ENCODE measurements at regions not wholly inside any gene's neighbourhood (a gene's known extent, or its start where the extent isn't known, plus 50 kb on each side); places are given as distances from the start of the nearest gene placed in this dataset.

DNA sequence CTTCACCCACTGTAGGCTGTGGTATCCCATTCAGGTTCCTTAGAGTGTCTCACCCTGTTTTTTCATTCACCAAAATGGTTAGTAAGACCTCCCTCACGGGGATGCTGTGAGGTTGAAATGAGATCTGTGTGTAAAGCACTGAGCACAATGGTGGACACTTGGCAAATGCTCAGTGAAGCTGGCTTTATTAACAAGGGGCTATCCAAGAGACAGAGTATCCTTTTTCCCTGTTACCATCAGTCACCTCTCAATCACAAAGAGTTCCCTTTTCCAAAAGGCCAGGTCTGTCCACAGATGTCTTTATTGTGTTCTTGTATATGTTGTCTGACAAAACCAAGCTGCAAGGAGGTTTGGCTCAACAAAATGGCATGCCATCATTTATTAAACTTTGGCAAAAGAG lies 138.9 kb upstream of the RARB start:
- H3K9me3 ChIP-seq: no peaks in the 10 kb centered on the region
- no peak overlapping the region for H3K4me3 ChIP-seq
- DNase-seq (ENCODE audit: low spot score): no peak
- H3K27me3 ChIP-seq: no peaks in the 10 kb centered on the region
- no peaks in the 10 kb centered on the region for H3K36me3 ChIP-seq
- no peak overlapping the region for H3K27ac ChIP-seq
- TF ChIP-seq, protein P1, sequence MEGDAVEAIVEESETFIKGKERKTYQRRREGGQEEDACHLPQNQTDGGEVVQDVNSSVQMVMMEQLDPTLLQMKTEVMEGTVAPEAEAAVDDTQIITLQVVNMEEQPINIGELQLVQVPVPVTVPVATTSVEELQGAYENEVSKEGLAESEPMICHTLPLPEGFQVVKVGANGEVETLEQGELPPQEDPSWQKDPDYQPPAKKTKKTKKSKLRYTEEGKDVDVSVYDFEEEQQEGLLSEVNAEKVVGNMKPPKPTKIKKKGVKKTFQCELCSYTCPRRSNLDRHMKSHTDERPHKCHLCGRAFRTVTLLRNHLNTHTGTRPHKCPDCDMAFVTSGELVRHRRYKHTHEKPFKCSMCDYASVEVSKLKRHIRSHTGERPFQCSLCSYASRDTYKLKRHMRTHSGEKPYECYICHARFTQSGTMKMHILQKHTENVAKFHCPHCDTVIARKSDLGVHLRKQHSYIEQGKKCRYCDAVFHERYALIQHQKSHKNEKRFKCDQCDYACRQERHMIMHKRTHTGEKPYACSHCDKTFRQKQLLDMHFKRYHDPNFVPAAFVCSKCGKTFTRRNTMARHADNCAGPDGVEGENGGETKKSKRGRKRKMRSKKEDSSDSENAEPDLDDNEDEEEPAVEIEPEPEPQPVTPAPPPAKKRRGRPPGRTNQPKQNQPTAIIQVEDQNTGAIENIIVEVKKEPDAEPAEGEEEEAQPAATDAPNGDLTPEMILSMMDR (IDR thresholded peaks at IDR 0.05): no peak
- no peaks in the 10 kb centered on the region for H3K4me1 ChIP-seq

GRCh38 chr3:25289663-25290062 lies 138.4 kb upstream of the RARB start:
- TF ChIP-seq, protein P1 (IDR thresholded peaks at IDR 0.05): no peak
- DNase-seq (ENCODE audit: low spot score): no peak
- Histone ChIP-seq H3K27ac (no peak overlapping the region), H3K4me1 (no peaks in the 10 kb centered on the region), H3K9me3 (no peaks in the 10 kb centered on the region), H3K27me3 (no peaks in the 10 kb centered on the region), H3K36me3 (no peaks in the 10 kb centered on the region), H3K4me3 (no peak overlapping the region)

DNA sequence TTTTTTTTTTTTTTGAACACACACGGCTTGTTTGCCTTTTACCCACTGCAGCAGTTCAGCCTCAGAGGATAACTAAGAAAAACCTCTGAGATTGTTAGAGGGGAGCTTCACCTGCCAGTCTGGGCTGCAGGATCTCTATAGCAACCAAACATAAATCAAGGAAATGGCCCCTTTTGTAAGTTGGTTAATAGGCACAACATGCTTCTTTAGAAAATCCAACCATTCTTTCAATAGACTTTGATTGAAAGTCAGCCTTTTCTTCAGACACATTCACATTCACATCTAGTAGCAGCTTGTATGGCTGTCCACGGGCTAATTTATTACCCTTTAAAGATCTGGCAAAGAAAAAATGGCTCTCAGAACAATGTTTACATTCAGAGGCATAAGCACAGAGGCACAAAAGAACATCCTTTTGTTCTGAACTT lies 136.6 kb upstream of the RARB start:
- Histone ChIP-seq H3K9me3 (no peaks in the 10 kb centered on the region), H3K27ac (no peak overlapping the region), H3K4me1 (no peaks in the 10 kb centered on the region), H3K4me3 (no peak overlapping the region), H3K36me3 (no peaks in the 10 kb centered on the region), H3K27me3 (no peaks in the 10 kb centered on the region)
- TF ChIP-seq, protein P1 (IDR thresholded peaks at IDR 0.05): no peak
- DNase-seq (ENCODE audit: low spot score): no peak

- Histone ChIP-seq H3K4me3 (no peak overlapping the region), H3K36me3 (no peaks in the 10 kb centered on the region), H3K27me3 (no peaks in the 10 kb centered on the region), H3K27ac (no peak overlapping the region), H3K4me1 (no peaks in the 10 kb centered on the region), H3K9me3 (no peaks in the 10 kb centered on the region)
- TF ChIP-seq, protein P1 (IDR thresholded peaks at IDR 0.05): no peak
- no peak for DNase-seq (ENCODE audit: low spot score)
These were observed 136.0 kb upstream of the RARB start for GRCh38 chr3:25292036-25292435.

DNA sequence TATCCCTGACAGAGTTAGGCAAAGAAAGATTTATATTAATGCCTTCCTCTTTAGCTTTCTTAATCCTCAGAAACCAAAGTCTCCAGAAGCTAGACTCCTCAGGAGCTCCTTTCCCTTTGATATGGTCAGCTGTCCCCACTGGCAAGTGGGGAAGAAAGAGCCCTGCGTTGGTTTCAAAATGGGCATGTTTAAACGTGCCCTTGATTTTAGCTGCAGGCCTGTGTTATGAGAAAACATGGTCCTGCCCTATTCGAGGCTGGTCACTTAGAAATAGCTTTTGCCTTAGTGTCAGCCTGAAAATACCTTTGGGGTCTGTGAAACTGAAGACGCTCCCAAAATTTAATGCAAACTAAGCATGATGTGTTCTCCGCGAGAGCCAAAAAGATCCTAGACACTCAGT lies 135.5 kb upstream of the RARB start:
- H3K36me3 ChIP-seq: no peaks in the 10 kb centered on the region
- TF ChIP-seq, protein P1 (IDR thresholded peaks at IDR 0.05): no peak
- H3K9me3 ChIP-seq: no peaks in the 10 kb centered on the region
- no peaks in the 10 kb centered on the region for H3K4me1 ChIP-seq
- no peak overlapping the region for H3K27ac ChIP-seq
- no peak for DNase-seq (ENCODE audit: low spot score)
- no peak overlapping the region for H3K4me3 ChIP-seq
- no peaks in the 10 kb centered on the region for H3K27me3 ChIP-seq

GRCh38 chr3:25293736-25294135 lies 134.3 kb upstream of the RARB start:
- no peak for DNase-seq (ENCODE audit: low spot score)
- no peak overlapping the region for H3K27ac ChIP-seq
- no peaks in the 10 kb centered on the region for H3K36me3 ChIP-seq
- H3K4me1 ChIP-seq: no peaks in the 10 kb centered on the region
- TF ChIP-seq, protein P1 (IDR thresholded peaks at IDR 0.05): no peak
- H3K9me3 ChIP-seq: no peaks in the 10 kb centered on the region
- H3K4me3 ChIP-seq: no peak overlapping the region
- no peaks in the 10 kb centered on the region for H3K27me3 ChIP-seq

Data from right atrium auricular region (tissue), 2 donors.